ENCODE measurements at regions not wholly inside any gene's neighbourhood (a gene's known extent, or its start where the extent isn't known, plus 50 kb on each side); places are given as distances from the start of the nearest gene placed in this dataset.

- H3K9me3 ChIP-seq: no peaks in the 10 kb centered on the region
- POLR2A ChIA-PET: no interaction called here
- H3K27me3 ChIP-seq (replicated peaks; ENCODE audit: control insufficient read depth, insufficient read depth, low read length): no peaks in the 10 kb centered on the region
- H3K9me3 Mint-ChIP-seq (ENCODE audit: unreplicated experiment): no peaks in the 10 kb centered on the region
- H3K4me3 ChIP-seq (ENCODE audit: low read depth, low read length): no peak overlapping the region
- H3K27ac Mint-ChIP-seq (ENCODE audit: unreplicated experiment): no peak overlapping the region
- CTCF ChIA-PET: no interaction called here
- DNase-seq: no peak
- no peaks in the 10 kb centered on the region for H3K36me3 Mint-ChIP-seq (ENCODE audit: insufficient read depth, unreplicated experiment)
- H3K36me3 ChIP-seq (ENCODE audit: control insufficient read depth, insufficient read depth, low read length): no peaks in the 10 kb centered on the region
- H3K4me3 Mint-ChIP-seq (ENCODE audit: unreplicated experiment): no peak overlapping the region
- no peaks in the 10 kb centered on the region for H3K4me1 Mint-ChIP-seq (ENCODE audit: low read depth, unreplicated experiment)
- no peaks in the 10 kb centered on the region for H3K4me1 ChIP-seq
- no TSS peak for BruUV-seq (replicated peaks)
- TF ChIP-seq CTCF (IDR thresholded peaks at IDR 0.05; ENCODE audit: insufficient read depth in 1 of 2, low read depth in 1 of 2, low read length in 1 of 2, severe bottlenecking in 1 of 2, unreplicated experiment in 1 of 2): no peak
- H3K27me3 Mint-ChIP-seq (ENCODE audit: insufficient read depth, unreplicated experiment): peaks cover 2% of the 10 kb centered on the region
- intact Hi-C loops (cut with micrococcal nuclease; ENCODE audit: unreplicated experiment): no loop called here
These were observed 538.7 kb upstream of the NR3C2 start for GRCh38 chr4:148980782-148981480.

GRCh38 chr4:148978301-148978700, 536.1 kb upstream of the NR3C2 start:
- H3K4me1 ChIP-seq: no peaks in the 10 kb centered on the region
- H3K4me3 ChIP-seq (ENCODE audit: low read depth, low read length): no peak overlapping the region
- no peaks in the 10 kb centered on the region for H3K36me3 ChIP-seq (ENCODE audit: control insufficient read depth, insufficient read depth, low read length)
- Mint-ChIP-seq H3K4me3 (ENCODE audit: unreplicated experiment) (no peak overlapping the region), H3K4me1 (ENCODE audit: low read depth, unreplicated experiment) (no peaks in the 10 kb centered on the region), H3K9me3 (ENCODE audit: unreplicated experiment) (no peaks in the 10 kb centered on the region), H3K27ac (ENCODE audit: unreplicated experiment) (no peak overlapping the region), H3K27me3 (ENCODE audit: insufficient read depth, unreplicated experiment) (peaks cover 2% of the 10 kb centered on the region), H3K36me3 (ENCODE audit: insufficient read depth, unreplicated experiment) (no peaks in the 10 kb centered on the region)
- no peaks in the 10 kb centered on the region for H3K9me3 ChIP-seq
- no TSS peak for BruUV-seq (replicated peaks)
- ChIA-PET CTCF (no interaction called here), POLR2A (no interaction called here)
- DNase-seq: no peak
- no peaks in the 10 kb centered on the region for H3K27me3 ChIP-seq (replicated peaks; ENCODE audit: control insufficient read depth, insufficient read depth, low read length)
- intact Hi-C loops (cut with micrococcal nuclease; ENCODE audit: unreplicated experiment): no loop called here
- no peak for TF ChIP-seq CTCF (IDR thresholded peaks at IDR 0.05; ENCODE audit: insufficient read depth in 1 of 2, low read depth in 1 of 2, low read length in 1 of 2, severe bottlenecking in 1 of 2, unreplicated experiment in 1 of 2)

- no peak overlapping the region for H3K27ac Mint-ChIP-seq (ENCODE audit: unreplicated experiment)
- peaks cover 6% of the 10 kb centered on the region for H3K27me3 Mint-ChIP-seq (ENCODE audit: insufficient read depth, unreplicated experiment)
- Histone ChIP-seq H3K27me3 (replicated peaks; ENCODE audit: control insufficient read depth, insufficient read depth, low read length) (no peaks in the 10 kb centered on the region), H3K4me1 (no peaks in the 10 kb centered on the region), H3K36me3 (ENCODE audit: control insufficient read depth, insufficient read depth, low read length) (no peaks in the 10 kb centered on the region), H3K4me3 (ENCODE audit: low read depth, low read length) (no peak overlapping the region), H3K9me3 (no peaks in the 10 kb centered on the region)
- no TSS peak for BruUV-seq (replicated peaks)
- H3K4me1 Mint-ChIP-seq (ENCODE audit: low read depth, unreplicated experiment): no peaks in the 10 kb centered on the region
- TF ChIP-seq CTCF (IDR thresholded peaks at IDR 0.05; ENCODE audit: insufficient read depth in 1 of 2, low read depth in 1 of 2, low read length in 1 of 2, severe bottlenecking in 1 of 2, unreplicated experiment in 1 of 2): no peak
- H3K4me3 Mint-ChIP-seq (ENCODE audit: unreplicated experiment): no peak overlapping the region
- ChIA-PET CTCF (no interaction called here), POLR2A (no interaction called here)
- intact Hi-C loops (cut with micrococcal nuclease; ENCODE audit: unreplicated experiment): no loop called here
- H3K9me3 Mint-ChIP-seq (ENCODE audit: unreplicated experiment): no peaks in the 10 kb centered on the region
- no peak for DNase-seq
- H3K36me3 Mint-ChIP-seq (ENCODE audit: insufficient read depth, unreplicated experiment): no peaks in the 10 kb centered on the region
These were observed 533.2 kb upstream of the NR3C2 start for GRCh38 chr4:148975464-148975863.
